ENCODE measurements at regions not wholly inside any gene's neighbourhood (a gene's known extent, or its start where the extent isn't known, plus 50 kb on each side); places are given as distances from the start of the nearest gene placed in this dataset.

- no CpG with 5 or more reads among the region's 10 CpGs for WGBS (ENCODE audit: insufficient coverage)
- Histone ChIP-seq H3K36me3 (ENCODE audit: control insufficient read depth, insufficient read depth, low read length) (no peaks in the 10 kb centered on the region), H3K4me3 (ENCODE audit: low read length) (no peak overlapping the region), H3K27me3 (ENCODE audit: control insufficient read depth, insufficient read depth, low read length) (no peaks in the 10 kb centered on the region), H3K27ac (ENCODE audit: low read length) (peak overlapping the region; percentile 86), H3K9me3 (replicated peaks; ENCODE audit: control insufficient read depth, low read depth, low read length) (peaks cover 2% of the 10 kb centered on the region), H3K4me1 (ENCODE audit: control insufficient read depth, insufficient read depth, low read length) (peaks cover 29% of the 10 kb centered on the region)
- peak; percentile 96 for DNase-seq
Observed at GRCh38 chr9:86598411-86599239, 244.4 kb upstream of the TUT7 start.

GRCh38 chr9:86594724-86595123, 240.5 kb upstream of the TUT7 start:
- Histone ChIP-seq H3K9me3 (replicated peaks; ENCODE audit: control insufficient read depth, low read depth, low read length) (peaks cover 2% of the 10 kb centered on the region), H3K27ac (ENCODE audit: low read length) (no peak overlapping the region), H3K4me1 (ENCODE audit: control insufficient read depth, insufficient read depth, low read length) (peaks cover 13% of the 10 kb centered on the region), H3K27me3 (ENCODE audit: control insufficient read depth, insufficient read depth, low read length) (no peaks in the 10 kb centered on the region), H3K36me3 (ENCODE audit: control insufficient read depth, insufficient read depth, low read length) (no peaks in the 10 kb centered on the region), H3K4me3 (ENCODE audit: low read length) (no peak overlapping the region)
- 92% methylated on average over 7 of the region's 10 CpGs for WGBS (ENCODE audit: insufficient coverage)
- no peak for DNase-seq

GRCh38 chr9:86591472-86591871, 237.3 kb upstream of the TUT7 start:
- Histone ChIP-seq H3K36me3 (ENCODE audit: control insufficient read depth, insufficient read depth, low read length) (no peaks in the 10 kb centered on the region), H3K27me3 (ENCODE audit: control insufficient read depth, insufficient read depth, low read length) (no peaks in the 10 kb centered on the region), H3K4me3 (ENCODE audit: low read length) (no peak overlapping the region), H3K4me1 (ENCODE audit: control insufficient read depth, insufficient read depth, low read length) (no peaks in the 10 kb centered on the region), H3K9me3 (replicated peaks; ENCODE audit: control insufficient read depth, low read depth, low read length) (no peaks in the 10 kb centered on the region), H3K27ac (ENCODE audit: low read length) (no peak overlapping the region)
- DNase-seq: no peak
- 93% methylated on average over 2 of the region's 4 CpGs for WGBS (ENCODE audit: insufficient coverage)

- whole genome bisulfite sequencing (ENCODE audit: insufficient coverage): 93% methylated on average over 10 of the region's 11 CpGs
- Histone ChIP-seq H3K9me3 (replicated peaks; ENCODE audit: control insufficient read depth, low read depth, low read length) (no peaks in the 10 kb centered on the region), H3K27me3 (ENCODE audit: control insufficient read depth, insufficient read depth, low read length) (no peaks in the 10 kb centered on the region), H3K4me3 (ENCODE audit: low read length) (no peak overlapping the region), H3K4me1 (ENCODE audit: control insufficient read depth, insufficient read depth, low read length) (peaks cover 2% of the 10 kb centered on the region), H3K27ac (ENCODE audit: low read length) (no peak overlapping the region), H3K36me3 (ENCODE audit: control insufficient read depth, insufficient read depth, low read length) (no peaks in the 10 kb centered on the region)
- no peak for DNase-seq
Observed at GRCh38 chr9:86589730-86590129, 235.5 kb upstream of the TUT7 start.

- H3K27ac ChIP-seq (ENCODE audit: low read length): no peak overlapping the region
- H3K27me3 ChIP-seq (ENCODE audit: control insufficient read depth, insufficient read depth, low read length): no peaks in the 10 kb centered on the region
- H3K36me3 ChIP-seq (ENCODE audit: control insufficient read depth, insufficient read depth, low read length): no peaks in the 10 kb centered on the region
- DNase-seq: no peak
- H3K4me1 ChIP-seq (ENCODE audit: control insufficient read depth, insufficient read depth, low read length): peaks cover 2% of the 10 kb centered on the region
- no peak overlapping the region for H3K4me3 ChIP-seq (ENCODE audit: low read length)
- WGBS (ENCODE audit: insufficient coverage): 74% methylated on average over 4 of the region's 6 CpGs
- no peaks in the 10 kb centered on the region for H3K9me3 ChIP-seq (replicated peaks; ENCODE audit: control insufficient read depth, low read depth, low read length)
Observed at GRCh38 chr9:86589273-86589672, 235.1 kb upstream of the TUT7 start.

- DNase-seq: no peak
- Histone ChIP-seq H3K4me1 (ENCODE audit: control insufficient read depth, insufficient read depth, low read length) (peaks cover 2% of the 10 kb centered on the region), H3K4me3 (ENCODE audit: low read length) (no peak overlapping the region), H3K36me3 (ENCODE audit: control insufficient read depth, insufficient read depth, low read length) (no peaks in the 10 kb centered on the region), H3K9me3 (replicated peaks; ENCODE audit: control insufficient read depth, low read depth, low read length) (no peaks in the 10 kb centered on the region), H3K27me3 (ENCODE audit: control insufficient read depth, insufficient read depth, low read length) (no peaks in the 10 kb centered on the region), H3K27ac (ENCODE audit: low read length) (peak overlapping the region; percentile 43)
Observed at GRCh38 chr9:86586144-86586494, 231.9 kb upstream of the TUT7 start.

- no peak for DNase-seq
- Histone ChIP-seq H3K27me3 (ENCODE audit: control insufficient read depth, insufficient read depth, low read length) (no peaks in the 10 kb centered on the region), H3K9me3 (replicated peaks; ENCODE audit: control insufficient read depth, low read depth, low read length) (no peaks in the 10 kb centered on the region), H3K4me3 (ENCODE audit: low read length) (no peak overlapping the region), H3K4me1 (ENCODE audit: control insufficient read depth, insufficient read depth, low read length) (peaks cover 6% of the 10 kb centered on the region), H3K36me3 (ENCODE audit: control insufficient read depth, insufficient read depth, low read length) (no peaks in the 10 kb centered on the region), H3K27ac (ENCODE audit: low read length) (peak overlapping the region; percentile 43)
- 75% methylated on average over 1 of the region's 7 CpGs for WGBS (ENCODE audit: insufficient coverage)
Observed at GRCh38 chr9:86585422-86586143, 231.4 kb upstream of the TUT7 start.

GRCh38 chr9:86580688-86581087, 226.5 kb upstream of the TUT7 start:
- Histone ChIP-seq H3K4me1 (ENCODE audit: control insufficient read depth, insufficient read depth, low read length) (peaks cover 43% of the 10 kb centered on the region), H3K27me3 (ENCODE audit: control insufficient read depth, insufficient read depth, low read length) (no peaks in the 10 kb centered on the region), H3K9me3 (replicated peaks; ENCODE audit: control insufficient read depth, low read depth, low read length) (no peaks in the 10 kb centered on the region), H3K27ac (ENCODE audit: low read length) (peak overlapping the region; percentile 57), H3K4me3 (ENCODE audit: low read length) (no peak overlapping the region), H3K36me3 (ENCODE audit: control insufficient read depth, insufficient read depth, low read length) (no peaks in the 10 kb centered on the region)
- peak; percentile 95 for DNase-seq
- WGBS (ENCODE audit: insufficient coverage): no CpG with 5 or more reads among the region's 6 CpGs

GRCh38 chr9:86578722-86579121, 224.5 kb upstream of the TUT7 start:
- Histone ChIP-seq H3K27me3 (ENCODE audit: control insufficient read depth, insufficient read depth, low read length) (no peaks in the 10 kb centered on the region), H3K27ac (ENCODE audit: low read length) (no peak overlapping the region), H3K4me1 (ENCODE audit: control insufficient read depth, insufficient read depth, low read length) (peaks cover 48% of the 10 kb centered on the region), H3K36me3 (ENCODE audit: control insufficient read depth, insufficient read depth, low read length) (no peaks in the 10 kb centered on the region), H3K9me3 (replicated peaks; ENCODE audit: control insufficient read depth, low read depth, low read length) (no peaks in the 10 kb centered on the region), H3K4me3 (ENCODE audit: low read length) (no peak overlapping the region)
- WGBS (ENCODE audit: insufficient coverage): no CpG with 5 or more reads among the region's 3 CpGs
- no peak for DNase-seq

- no peaks in the 10 kb centered on the region for H3K36me3 ChIP-seq (ENCODE audit: control insufficient read depth, insufficient read depth, low read length)
- H3K27ac ChIP-seq (ENCODE audit: low read length): peak overlapping the region; percentile 95
- H3K4me3 ChIP-seq (ENCODE audit: low read length): no peak overlapping the region
- H3K27me3 ChIP-seq (ENCODE audit: control insufficient read depth, insufficient read depth, low read length): no peaks in the 10 kb centered on the region
- H3K4me1 ChIP-seq (ENCODE audit: control insufficient read depth, insufficient read depth, low read length): peaks cover 48% of the 10 kb centered on the region
- DNase-seq: no peak
- H3K9me3 ChIP-seq (replicated peaks; ENCODE audit: control insufficient read depth, low read depth, low read length): no peaks in the 10 kb centered on the region
- 68% methylated on average over 25 of the region's 30 CpGs for whole genome bisulfite sequencing (ENCODE audit: insufficient coverage)
Observed at GRCh38 chr9:86577420-86578333, 223.5 kb upstream of the TUT7 start.
